CD4-positive, alpha-beta T cell treated with Interleukin-15 for 4 hours (primary cell): ENCODE measurements at regions not wholly inside any gene's neighbourhood (a gene's known extent, or its start where the extent isn't known, plus 50 kb on each side); places are given as distances from the start of the nearest gene placed in this dataset.

ENCODE experiments used
- DNase-seq: peaks from one replicate; pipeline ENCODE4 v3.0.0-alpha.2; 2020; ENCODE audit warnings: low spot score

DNA sequence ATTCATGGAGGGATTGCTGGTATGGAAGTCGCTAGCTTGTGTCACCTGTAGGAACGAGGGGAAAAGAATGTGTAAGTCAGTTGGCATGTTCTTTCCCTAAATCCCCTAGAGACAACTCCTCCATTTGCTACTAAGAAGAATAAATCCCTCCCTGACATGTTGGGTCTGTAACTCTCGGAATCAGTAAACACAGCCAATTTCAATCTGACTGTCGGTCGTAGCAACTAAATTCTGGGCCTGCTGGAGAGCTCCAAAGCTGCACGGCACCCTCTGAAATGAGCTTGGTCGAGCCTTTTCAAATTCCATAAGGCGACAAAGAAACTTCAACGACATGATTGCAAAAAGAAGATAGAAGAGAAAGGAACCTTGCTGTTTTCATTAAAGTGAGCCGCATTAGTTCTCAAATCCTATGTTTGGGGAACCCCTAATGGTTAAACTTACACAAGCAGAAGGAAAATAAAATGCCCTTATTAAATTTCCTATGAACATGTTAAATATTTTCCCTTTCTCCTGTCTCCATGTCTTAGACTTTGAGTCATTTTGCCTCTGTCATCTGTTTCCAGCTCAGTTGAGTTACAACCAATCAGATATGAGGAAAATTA is 735.8 kb upstream of the WWC1 start:
- DNase-seq: no peak

DNA sequence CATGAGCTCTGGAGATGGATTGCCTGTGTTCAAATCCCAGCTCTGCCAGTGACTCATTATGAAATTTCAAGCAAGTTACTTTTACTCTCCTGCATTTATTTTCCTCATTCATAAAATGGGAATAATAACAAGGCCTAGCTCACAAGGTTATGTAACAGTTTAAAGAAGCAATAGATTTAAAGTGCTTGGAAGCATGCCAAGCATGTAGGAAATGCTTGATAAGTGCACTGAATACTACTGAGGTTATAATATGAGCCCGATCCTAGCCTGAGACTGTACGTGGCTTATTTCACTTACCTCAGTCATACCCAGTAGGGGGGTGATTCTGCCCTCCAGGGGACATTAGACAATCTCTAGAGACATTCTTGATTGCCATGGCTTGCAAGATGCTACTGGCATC is 734.1 kb upstream of the WWC1 start:
- no peak for DNase-seq

DNA sequence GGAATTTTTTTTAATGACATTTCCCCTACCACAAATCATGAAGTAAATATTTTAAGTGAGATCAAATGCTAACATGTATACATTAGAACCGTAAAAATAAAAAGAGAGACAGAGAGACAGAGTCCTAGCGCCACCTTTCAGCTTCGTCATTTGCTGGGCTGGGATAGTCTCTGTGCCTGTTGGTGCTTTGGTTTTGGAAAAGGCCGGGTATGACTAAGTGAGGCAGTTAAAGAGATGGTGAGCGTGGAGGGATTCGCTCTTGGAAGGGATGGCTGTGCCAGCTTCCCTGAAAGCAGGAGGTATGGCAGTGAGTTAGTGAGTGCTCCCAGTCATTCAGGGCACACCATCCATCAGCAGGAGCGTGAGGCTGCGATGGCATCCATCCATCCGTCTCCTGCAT is 729.6 kb upstream of the WWC1 start:
- DNase-seq: no peak

DNA sequence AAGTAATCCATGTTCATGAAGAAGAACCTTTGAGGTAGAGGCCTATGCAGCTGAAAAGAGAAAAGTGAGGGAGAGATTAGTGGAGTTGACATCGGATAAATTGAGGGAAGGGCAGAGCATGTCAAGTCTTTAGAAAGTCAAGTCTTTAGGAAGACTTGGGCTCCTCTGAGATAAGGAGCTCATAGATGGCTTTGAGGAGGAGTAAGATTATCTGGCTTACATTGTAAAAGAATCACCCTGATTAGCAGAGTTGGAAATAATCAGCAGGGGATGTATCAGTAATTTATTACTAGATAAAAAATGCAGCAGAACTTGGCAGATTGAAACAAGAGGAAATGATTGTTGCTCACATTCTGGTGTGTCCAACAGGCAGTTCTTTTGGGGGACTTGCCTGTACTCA is 727.2 kb upstream of the WWC1 start:
- DNase-seq: no peak

DNA sequence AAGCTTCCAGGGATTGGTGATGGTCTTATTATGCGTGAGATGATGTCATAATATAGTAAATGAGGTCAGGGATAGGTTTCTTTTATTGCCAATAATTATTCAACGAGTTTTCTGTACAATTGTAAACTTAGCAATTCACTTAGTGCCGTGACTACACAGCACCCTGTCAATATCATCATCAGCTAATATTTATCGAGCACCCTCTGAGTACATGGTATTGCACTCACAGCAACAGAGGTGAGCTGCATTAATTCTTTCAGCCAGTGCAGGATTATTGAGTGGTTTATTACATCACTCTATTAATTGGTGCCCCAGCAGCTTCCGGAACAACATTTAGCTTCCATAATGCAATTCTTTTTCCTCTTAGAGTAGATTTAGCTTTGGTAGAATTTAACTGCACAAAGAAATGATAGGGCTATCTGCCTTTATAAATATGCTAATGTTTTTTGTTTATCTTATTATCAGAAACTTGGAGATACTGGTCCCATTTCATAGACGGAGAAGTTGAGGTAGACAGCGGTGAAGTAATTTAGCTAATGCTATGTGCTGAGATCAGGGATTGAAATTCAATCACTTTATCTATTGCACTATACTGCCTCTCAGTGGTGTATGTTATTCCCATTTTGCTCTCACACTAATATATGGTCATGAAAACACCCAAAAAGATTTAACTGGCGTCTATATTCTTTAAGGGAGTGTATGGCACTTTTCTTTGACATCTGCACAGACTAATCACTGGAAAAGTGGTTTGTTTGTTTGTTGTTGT is 726.1 kb upstream of the WWC1 start:
- DNase-seq: no peak

DNA sequence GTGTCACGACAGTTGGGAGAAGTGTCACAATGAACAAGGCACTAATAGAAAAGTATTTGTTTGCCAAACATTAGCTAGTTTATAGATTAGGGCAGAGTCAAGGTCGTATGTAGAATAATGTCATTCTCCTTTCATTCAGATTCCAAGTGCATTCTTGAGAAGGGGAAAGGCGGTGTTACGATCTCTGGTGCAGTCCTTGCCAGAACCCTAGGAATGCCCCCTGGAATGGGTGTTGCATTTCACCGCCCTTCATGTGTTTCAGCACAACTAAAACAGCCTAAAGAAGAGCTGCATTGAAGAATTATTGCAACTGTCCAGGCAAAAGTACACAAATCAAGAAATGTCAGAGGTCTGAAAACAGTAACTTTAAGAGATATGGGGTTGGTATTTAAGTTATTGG is 721.0 kb upstream of the WWC1 start:
- DNase-seq: no peak

DNA sequence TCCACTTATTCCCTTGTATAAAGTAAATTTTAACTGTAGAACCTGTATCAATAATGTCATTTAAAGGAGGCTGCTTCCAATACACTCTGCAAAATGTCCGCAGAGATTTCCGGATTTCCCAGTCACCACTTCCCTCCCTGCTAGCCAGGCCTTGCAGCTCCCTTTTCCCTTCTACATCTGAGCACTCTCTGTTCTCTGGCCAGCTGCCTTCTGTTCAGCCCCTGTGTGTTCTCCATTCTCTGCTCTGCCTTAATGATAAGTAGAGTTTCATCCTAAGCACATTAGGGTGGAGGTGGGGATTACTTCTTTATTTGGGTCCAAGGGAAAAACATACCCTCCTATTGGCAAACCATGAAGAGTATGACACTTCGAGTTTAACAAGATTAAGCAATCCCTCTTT is 719.6 kb upstream of the WWC1 start:
- no peak for DNase-seq

DNA sequence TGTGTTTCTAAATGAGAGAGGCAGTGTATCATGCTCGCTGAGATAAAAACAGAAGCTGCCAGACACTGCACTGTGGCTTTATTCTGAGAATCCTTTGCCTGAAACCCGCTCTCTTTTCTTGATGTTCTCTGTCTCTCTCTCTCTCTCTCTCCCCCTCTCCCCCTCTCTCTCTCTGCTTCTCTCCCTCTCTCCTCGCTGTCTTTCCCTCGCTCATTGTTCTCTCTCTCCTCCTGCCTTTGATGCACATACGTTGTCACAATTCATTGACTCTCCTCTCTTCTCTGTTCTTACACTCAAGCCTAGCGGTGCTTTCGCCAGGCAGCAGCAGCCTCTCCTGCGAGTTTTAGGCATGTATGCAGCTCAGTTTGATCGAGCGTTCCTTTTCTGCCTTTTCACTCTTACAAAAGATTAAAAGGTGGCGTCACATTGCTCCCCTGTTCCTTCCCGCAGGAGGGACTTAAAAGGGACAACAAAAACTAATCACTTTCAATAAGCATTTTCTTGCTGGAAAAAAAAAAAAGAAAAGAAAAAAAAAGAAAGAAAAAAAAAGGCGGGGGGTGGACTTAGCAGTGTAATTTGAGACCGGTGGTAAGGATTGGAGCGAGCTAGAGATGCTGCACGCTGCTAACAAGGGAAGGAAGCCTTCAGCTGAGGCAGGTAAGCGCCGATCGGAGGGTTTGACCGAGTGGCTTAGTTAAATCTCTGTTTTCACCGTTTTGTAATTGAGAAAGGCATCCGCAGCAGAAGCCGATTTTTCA is 717.9 kb upstream of the WWC1 start:
- no peak for DNase-seq

DNA sequence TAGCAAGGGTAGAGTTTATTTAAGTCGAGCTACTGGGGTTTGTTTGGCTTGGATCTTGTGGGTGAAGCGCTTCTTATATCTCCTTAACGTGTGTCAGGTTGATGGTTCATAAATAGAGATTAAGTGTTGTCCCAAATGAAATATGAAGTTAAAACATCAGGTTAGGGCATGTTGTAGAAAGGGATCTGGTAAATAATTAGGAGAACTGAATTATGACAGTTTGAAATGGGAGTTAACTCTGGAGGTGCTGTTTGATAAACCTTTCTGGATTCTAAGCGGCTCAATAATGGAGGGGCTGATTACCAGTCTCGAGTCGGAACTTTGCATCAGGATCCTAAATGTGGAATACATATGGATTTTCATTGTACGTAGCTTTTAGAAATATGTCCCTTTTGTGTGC is 717.0 kb upstream of the WWC1 start:
- no peak for DNase-seq

DNA sequence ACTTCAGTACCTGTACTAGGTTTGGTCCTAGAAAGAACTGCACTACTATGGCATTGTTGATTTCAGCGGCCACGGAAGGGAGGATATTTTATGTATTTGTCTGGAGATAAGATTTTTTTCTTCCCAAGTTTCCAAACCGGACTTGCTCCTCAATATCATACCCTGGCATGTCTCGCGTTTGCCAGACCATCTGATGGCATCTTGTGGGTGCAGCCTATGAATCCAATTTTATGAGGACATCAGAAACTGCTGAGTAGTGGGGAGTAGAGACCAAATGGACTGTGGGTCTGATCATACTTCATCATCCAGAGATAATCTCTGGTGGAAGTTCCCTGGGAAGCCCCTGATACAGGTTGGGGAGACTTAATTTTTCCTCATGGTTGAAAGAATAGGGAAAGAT is 716.1 kb upstream of the WWC1 start:
- DNase-seq: no peak

DNA sequence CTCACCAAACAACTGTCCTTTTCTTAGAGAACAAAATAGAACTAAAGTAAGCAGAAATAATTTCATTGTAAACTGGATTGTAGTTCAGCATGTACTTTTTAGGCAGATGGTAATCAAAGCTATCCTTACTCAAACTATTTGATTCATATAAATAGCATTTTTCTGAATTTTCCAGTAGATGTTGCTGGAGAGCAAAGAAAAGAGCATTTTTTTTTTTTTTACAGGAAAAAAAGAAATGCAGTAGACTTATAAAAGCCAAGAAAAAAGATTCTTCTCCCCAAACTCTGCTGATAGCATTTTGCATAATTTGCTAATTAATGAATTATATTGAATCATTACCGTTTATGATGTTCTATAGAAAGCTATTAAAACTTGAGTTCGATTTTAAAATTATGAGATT is 715.3 kb upstream of the WWC1 start:
- DNase-seq: no peak

DNA sequence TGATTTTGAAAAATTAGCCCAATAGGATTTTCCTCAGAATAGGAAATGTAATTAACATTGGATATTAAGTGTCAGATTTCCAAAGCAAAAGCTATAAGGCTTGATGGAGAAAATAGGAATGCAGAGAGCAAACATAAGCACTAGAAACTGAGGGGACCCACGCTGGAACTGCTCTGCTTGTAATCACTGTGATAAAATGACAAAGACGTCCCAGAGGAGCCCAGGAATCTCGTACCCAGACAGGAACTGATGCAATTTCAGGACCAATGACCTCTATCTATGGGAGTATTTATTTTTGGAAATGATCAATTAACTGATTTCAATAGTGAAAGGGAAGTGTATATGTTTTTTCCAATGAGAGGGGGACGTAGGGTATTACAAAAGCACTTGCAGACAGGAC is 714.5 kb upstream of the WWC1 start:
- no peak for DNase-seq

DNA sequence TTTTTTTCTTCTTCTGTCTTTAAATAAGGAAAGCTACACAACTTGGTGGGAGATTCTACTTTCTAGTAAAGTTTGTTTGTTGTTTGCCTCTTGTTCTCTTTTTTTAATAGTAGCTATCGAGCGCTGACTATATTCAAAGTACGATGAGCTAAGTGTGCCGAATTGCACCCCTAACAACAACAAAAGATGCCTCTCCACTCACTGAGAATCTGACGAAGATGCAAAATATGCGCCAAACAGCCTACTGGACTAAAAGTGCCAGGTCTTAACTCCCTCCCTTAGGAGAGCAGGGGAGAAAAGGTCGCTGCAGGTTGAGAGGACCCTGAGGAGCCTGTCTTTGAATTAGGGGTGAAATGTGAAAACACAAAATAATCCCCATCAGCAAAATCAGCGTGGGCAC is 713.8 kb upstream of the WWC1 start:
- no peak for DNase-seq

DNA sequence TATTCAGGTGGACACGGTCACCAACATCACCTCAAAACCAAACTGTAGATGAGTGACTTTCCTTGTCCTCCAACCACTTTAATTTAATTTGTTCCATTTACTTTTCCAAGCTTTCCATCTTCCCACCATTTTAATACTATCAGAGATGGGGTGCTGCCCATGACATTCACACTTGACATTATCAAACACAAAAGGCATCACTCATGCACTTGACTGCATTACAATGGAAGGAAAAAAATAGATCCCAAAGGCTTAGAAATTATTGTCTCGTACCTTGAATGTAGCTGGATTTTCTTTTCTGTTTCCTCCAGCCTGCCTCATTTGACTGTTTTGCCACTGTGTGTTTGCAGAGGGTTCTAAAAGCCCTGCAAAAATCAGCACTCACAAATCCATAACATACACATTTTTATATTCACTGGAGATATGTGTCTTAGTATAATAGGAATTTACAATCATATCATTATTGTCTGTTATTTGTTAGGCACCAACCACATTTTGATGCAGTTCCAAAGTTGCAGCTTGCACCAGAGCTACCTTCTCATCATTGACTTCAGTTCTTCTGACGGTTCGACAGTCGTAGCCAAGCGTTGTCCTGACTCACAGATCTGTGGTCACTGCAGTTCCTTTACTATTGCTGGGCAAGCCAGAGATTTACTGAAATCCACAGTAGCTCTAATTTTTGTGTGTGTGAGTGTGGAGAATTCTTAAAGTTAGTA is 712.3 kb upstream of the WWC1 start:
- no peak for DNase-seq

DNA sequence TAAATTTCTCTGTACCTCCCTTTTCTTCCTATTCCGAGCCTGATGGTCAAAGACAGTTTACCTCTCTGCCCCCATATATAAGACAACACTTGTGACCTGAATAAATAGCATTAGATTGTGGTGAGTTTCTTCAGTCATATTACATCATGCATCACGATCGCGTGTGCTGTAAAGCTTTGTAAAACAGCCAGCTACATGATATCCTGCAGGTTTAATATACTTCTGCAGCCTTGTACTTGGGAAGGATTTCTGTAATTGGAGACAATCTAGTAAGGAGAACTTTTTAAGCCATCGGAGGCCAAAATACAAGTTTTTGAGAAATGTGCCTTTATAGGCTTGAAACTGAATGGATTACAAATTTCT is 711.8 kb upstream of the WWC1 start:
- DNase-seq: no peak

DNA sequence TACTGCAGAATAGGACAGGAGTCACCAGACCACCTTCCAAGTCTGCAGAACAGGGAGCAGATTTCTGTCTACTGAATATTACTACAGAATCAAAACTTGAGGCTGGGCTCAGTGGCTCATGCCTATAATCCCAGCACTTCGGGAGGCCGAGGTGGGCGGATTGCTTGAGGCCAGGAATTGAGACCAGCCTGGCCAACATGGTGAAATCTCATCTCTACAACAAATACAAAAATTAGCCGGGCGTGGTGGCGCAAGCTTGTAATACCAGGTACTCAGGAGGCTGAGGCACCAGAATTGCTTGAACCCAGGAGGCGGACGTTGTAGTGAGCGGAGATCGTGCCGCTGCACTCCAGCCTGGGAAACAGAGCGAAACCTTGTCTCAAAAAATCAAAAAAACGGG is 710.8 kb upstream of the WWC1 start:
- DNase-seq: no peak

DNA sequence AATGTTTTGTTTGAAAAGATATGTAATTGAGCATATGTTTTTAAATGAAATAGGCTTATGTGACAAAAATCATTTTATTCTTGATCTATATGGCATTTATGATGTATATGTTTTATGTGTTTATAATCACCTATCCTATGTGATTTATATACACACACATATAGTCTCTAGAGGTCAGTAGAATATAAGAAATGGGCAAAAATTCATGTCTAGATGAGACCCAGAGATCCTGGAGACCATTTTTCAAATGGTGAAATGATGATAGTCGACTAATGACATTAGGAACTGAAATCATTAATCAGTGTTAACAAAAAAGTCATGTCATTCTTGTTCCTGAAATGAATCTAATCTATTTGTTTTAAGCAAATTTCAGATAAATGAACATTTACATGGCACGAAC is 709.2 kb upstream of the WWC1 start:
- no peak for DNase-seq

DNA sequence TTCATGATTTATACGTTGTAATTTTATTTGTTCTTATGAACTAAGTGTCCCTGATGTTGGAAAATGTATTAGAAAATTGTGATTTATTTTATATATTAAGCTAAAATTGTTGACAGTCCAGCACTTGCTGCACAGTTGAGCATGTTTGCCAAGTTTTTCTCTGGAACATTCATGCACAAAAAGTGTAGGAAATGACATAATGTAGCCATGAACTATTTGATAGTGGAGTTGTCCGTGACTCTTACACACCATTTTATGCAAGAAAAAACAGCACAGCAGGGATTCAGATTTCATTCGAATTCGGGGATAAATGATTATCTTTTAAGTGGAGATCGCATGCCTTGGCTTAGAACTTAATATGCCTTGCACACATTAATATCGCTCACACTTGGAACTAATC is 708.6 kb upstream of the WWC1 start:
- no peak for DNase-seq

DNA sequence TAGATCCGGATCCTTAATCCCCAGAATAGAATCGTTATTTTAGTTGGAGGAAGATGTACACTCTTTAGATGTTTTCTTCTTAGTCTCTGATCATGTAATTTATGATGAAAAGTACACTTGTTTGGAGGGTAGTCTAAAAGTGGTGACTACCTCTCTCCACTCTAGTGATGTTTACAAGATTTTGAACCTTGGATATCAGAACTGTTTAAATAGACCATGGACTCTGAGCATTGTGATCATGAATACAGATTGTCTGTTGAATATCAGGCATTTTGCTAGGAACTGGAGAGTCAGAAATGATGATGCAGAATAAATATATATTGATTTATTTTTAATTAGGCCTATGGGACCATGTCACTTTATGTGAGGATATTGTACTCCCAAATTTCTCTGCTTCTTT is 706.3 kb upstream of the WWC1 start:
- DNase-seq: no peak

DNA sequence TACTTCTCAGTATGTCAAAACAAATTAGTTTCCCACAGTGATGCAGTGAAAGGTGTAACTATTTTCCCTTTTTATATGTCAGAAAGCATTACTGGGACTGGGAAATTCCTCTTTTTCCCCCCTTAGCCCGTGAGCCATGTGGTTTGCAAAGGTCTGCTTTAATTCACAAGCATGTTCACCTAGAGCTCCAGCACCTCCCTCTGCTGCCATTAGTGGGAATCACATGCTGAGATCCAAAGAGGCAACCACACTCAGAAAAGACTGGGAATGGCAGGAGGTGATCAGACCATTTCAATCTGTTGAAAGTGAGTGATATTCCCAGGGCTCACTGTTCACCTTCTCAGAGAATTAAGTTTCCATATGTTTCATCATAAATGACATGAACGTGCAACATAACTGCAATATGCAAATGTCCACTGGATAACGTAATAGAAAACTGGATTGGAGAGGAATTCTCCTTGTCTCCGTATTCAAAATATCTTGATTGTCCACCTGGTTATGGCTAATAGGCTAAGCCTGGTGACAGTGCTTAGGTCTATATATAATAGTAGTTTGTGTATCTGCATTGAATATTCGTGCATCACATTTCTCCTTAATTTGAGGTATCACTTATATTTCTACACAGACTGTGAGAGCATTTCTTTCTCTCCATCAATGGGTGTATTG is 703.5 kb upstream of the WWC1 start:
- DNase-seq: no peak

DNA sequence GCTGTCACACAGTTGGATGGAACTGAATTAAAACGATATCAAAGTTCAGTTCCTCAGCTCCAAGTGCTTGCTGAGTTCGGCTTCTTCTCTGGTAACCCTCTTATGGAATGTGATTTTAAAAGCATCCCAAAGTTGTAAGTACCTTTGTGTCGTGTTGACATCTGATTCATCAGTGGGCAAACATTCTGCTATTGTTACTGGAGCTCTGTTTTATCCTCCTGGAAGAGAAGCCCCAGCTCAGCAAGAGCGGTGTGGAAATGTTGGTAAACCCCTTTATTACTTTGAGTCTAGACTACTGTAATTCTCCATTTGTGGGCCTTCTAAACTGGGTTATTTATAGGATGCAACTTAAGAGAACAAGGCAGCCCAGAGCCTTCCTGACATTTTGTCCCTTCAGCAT is 699.3 kb upstream of the WWC1 start:
- no peak for DNase-seq

DNA sequence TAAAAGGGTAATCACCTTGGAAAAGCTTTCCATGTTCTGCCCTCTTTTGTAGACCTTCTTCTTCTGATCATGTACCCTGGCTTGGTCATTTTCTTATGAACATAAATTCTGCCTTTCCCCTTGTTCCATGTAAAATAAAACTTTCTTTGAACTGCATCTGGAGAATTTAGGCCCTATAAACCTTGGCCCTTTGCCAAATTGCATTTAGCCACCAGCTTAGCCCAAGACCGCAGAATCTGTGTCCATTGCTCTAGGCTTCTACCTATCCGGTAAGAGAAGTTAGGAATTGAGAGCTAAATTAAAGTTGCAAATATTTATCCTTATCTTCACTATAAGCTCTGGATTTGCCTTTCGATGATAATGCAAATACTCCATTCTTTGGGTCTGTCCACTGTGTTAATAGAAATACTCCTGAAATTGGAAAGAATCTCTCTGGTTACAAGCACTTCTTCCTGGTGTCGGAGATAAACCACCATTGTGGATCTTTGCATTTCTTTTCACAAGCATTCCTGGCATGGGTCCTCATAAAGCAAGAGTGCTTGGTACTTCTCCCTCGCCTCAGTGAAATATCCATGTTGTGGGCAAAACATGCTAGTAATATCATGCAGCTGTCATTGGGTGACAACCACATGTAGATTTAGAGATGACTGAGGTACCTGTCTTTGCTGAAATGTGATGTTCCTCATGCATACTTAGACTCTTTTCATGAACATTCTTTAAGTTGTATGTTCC is 698.0 kb upstream of the WWC1 start:
- DNase-seq: no peak
